ENCODE measurements at regions not wholly inside any gene's neighbourhood (a gene's known extent, or its start where the extent isn't known, plus 50 kb on each side); places are given as distances from the start of the nearest gene placed in this dataset.
A peak's percentile ranks its signal among the peaks of the same experiment; 100 is the strongest.

- POLR2A ChIA-PET, result no interaction called here
- Mint-ChIP-seq H3K4me3 (no peak overlapping the region), H3K4me1 (ENCODE audit: low read depth) (peaks cover 41% of the 10 kb centered on the region), H3K36me3 (ENCODE audit: low read depth) (peaks cover 9% of the 10 kb centered on the region), H3K27me3 (no peaks in the 10 kb centered on the region), H3K9me3 (peaks cover 4% of the 10 kb centered on the region), H3K27ac (no peak overlapping the region)
- ATAC-seq (no peak), DNase-seq (no peak)
- TF ChIP-seq, protein P1, sequence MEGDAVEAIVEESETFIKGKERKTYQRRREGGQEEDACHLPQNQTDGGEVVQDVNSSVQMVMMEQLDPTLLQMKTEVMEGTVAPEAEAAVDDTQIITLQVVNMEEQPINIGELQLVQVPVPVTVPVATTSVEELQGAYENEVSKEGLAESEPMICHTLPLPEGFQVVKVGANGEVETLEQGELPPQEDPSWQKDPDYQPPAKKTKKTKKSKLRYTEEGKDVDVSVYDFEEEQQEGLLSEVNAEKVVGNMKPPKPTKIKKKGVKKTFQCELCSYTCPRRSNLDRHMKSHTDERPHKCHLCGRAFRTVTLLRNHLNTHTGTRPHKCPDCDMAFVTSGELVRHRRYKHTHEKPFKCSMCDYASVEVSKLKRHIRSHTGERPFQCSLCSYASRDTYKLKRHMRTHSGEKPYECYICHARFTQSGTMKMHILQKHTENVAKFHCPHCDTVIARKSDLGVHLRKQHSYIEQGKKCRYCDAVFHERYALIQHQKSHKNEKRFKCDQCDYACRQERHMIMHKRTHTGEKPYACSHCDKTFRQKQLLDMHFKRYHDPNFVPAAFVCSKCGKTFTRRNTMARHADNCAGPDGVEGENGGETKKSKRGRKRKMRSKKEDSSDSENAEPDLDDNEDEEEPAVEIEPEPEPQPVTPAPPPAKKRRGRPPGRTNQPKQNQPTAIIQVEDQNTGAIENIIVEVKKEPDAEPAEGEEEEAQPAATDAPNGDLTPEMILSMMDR (IDR thresholded peaks at IDR 0.05), result no peak
- intact Hi-C loops (cut with micrococcal nuclease), result no loop called here
- CTCF ChIA-PET, result no interaction called here
These were observed 171.9 kb downstream of the KLF12 start for GRCh38 chr13:73962284-73962683.

- H3K36me3 Mint-ChIP-seq (ENCODE audit: low read depth), result peaks cover 9% of the 10 kb centered on the region
- POLR2A ChIA-PET, result no interaction called here
These were observed 173.0 kb downstream of the KLF12 start for GRCh38 chr13:73961181-73961580.

DNA sequence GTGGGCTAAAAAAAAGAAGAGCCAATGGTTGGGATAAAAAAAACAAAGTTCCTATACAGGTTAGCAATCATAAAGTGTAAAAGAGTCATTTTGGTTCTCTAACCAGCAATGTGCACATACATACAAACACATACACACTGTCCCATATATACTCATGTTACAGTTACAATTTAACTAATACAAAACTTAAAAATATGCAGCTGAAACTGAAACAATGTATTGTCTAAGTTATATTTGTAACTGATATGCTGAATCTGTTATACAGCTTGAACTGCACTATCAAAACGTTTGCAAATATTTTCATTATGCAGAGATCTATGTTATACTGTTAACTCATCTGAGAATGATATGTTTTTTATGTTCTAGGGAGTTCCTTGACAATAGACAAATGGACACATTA, 173.7 kb downstream of the KLF12 start:
- no peak for ATAC-seq
- Mint-ChIP-seq H3K27me3 (no peaks in the 10 kb centered on the region), H3K9me3 (peaks cover 6% of the 10 kb centered on the region), H3K4me1 (ENCODE audit: low read depth) (peaks cover 45% of the 10 kb centered on the region), H3K4me3 (no peak overlapping the region), H3K36me3 (ENCODE audit: low read depth) (peaks cover 9% of the 10 kb centered on the region), H3K27ac (no peak overlapping the region)
- intact Hi-C loops (cut with micrococcal nuclease), result no loop called here
- DNase-seq, result no peak
- TF ChIP-seq, protein P1 (IDR thresholded peaks at IDR 0.05), result no peak
- ChIA-PET CTCF (no interaction called here), POLR2A (no interaction called here)

More at GRCh38 chr13:73961181-73961580, 173.0 kb downstream of the KLF12 start:
- Mint-ChIP-seq H3K4me1 (ENCODE audit: low read depth) (peaks cover 39% of the 10 kb centered on the region), H3K4me3 (no peak overlapping the region), H3K27me3 (no peaks in the 10 kb centered on the region), H3K27ac (peak overlapping the region; percentile 8), H3K9me3 (peaks cover 6% of the 10 kb centered on the region)
- intact Hi-C loops (cut with micrococcal nuclease), result no loop called here
- CTCF ChIA-PET, result no interaction called here
- DNase-seq (no peak), ATAC-seq (no peak)
- TF ChIP-seq, protein P1 (IDR thresholded peaks at IDR 0.05), result no peak

- intact Hi-C loops (cut with micrococcal nuclease), result no loop called here
- DNase-seq (no peak), ATAC-seq (no peak)
- Mint-ChIP-seq H3K9me3 (peaks cover 6% of the 10 kb centered on the region), H3K4me3 (no peak overlapping the region), H3K27me3 (no peaks in the 10 kb centered on the region), H3K36me3 (ENCODE audit: low read depth) (peaks cover 5% of the 10 kb centered on the region), H3K4me1 (ENCODE audit: low read depth) (peaks cover 45% of the 10 kb centered on the region), H3K27ac (no peak overlapping the region)
- TF ChIP-seq, protein P1 (IDR thresholded peaks at IDR 0.05), result no peak
- ChIA-PET POLR2A (no interaction called here), CTCF (interaction anchor here (1.3 to 1.8 kb wide), 2 partner anchors 13 to 36 kb away, joined by 3 to 4 read pairs; no protein-coding TSS in a partner anchor)
These were observed 175.4 kb downstream of the KLF12 start for GRCh38 chr13:73958657-73959397.

DNA sequence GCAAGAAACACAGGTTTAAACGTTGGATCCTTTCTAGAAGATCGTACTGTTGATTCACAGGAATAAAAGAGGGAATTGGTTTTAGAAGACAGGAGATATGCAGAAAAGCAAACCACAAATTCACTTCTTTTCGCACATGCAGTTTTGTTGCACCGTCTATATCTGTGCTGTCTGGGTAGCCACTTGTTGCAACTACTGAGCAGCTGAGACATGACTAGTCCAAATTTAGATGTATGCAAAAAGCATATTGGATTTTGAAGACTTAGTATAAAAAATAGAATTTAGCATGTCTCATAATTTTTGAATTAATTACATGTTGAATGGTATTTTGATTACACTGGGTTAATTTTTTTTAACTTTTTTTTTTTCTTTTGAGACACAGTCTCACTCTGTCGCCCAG, 176.3 kb downstream of the KLF12 start:
- CTCF ChIA-PET, result interaction anchor here (1.8 kb wide), 1 partner anchor 37 kb away, joined by 4 read pairs; no protein-coding TSS in a partner anchor

More for the DNA sequence above, 176.3 kb downstream of the KLF12 start:
- TF ChIP-seq, protein P1 (IDR thresholded peaks at IDR 0.05), result no peak
- H3K27me3 Mint-ChIP-seq, result no peaks in the 10 kb centered on the region
- intact Hi-C loops (cut with micrococcal nuclease), result no loop called here
- H3K4me3 Mint-ChIP-seq, result no peak overlapping the region
- POLR2A ChIA-PET, result no interaction called here
- peaks cover 6% of the 10 kb centered on the region for H3K36me3 Mint-ChIP-seq (ENCODE audit: low read depth)
- no peak for ATAC-seq
- peaks cover 6% of the 10 kb centered on the region for H3K9me3 Mint-ChIP-seq
- DNase-seq, result no peak
- H3K27ac Mint-ChIP-seq, result no peak overlapping the region
- H3K4me1 Mint-ChIP-seq (ENCODE audit: low read depth), result peaks cover 50% of the 10 kb centered on the region
